ENCODE measurements at regions not wholly inside any gene's neighbourhood (a gene's known extent, or its start where the extent isn't known, plus 50 kb on each side); places are given as distances from the start of the nearest gene placed in this dataset.

DNA sequence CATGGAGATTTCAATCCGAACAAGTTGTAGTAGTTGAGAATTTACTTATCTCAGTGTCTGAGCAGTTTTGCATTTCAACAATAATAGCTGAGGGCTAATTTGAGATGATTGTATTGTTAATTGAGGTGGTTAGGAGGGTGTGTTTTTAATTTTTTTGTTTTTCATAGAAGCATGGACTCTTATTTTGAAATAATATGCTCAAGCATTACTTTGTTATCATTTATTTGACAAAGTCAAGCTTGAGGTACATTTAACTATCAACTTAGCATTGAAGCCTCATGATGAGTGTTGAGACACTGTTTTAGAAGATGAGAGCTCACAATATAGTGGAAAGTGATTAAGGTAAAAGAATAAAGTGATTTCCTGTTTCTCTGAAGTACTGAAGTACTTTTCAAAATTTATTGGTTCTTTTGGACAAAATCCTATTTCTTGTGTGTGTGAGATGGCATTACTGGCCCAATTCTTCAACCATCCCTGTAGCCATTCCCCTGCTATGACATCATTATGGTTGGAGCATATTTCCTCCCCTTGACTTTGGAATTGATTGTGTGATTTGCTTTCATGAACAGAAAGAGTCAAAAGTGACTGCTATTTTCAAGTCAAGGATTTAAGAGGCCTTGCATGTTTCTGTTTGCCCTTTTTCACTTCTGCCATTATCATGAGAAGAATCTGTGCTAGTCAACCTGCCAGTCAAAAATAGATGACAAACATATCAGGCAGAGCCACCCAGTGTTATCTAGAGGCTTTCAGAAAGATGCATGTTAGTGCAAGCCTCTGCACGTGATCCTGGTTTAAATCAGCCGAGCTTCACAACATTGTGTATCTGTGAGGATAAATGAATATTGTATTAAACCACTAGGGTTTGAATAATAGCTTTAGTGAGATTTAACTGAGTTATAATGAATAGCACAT lies 1112.3 kb upstream of the CITED2 start:
- TF ChIP-seq, protein P1, sequence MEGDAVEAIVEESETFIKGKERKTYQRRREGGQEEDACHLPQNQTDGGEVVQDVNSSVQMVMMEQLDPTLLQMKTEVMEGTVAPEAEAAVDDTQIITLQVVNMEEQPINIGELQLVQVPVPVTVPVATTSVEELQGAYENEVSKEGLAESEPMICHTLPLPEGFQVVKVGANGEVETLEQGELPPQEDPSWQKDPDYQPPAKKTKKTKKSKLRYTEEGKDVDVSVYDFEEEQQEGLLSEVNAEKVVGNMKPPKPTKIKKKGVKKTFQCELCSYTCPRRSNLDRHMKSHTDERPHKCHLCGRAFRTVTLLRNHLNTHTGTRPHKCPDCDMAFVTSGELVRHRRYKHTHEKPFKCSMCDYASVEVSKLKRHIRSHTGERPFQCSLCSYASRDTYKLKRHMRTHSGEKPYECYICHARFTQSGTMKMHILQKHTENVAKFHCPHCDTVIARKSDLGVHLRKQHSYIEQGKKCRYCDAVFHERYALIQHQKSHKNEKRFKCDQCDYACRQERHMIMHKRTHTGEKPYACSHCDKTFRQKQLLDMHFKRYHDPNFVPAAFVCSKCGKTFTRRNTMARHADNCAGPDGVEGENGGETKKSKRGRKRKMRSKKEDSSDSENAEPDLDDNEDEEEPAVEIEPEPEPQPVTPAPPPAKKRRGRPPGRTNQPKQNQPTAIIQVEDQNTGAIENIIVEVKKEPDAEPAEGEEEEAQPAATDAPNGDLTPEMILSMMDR (IDR thresholded peaks at IDR 0.05; ENCODE audit: low read length) = no peak
- TF ChIP-seq EZH2 (IDR thresholded peaks at IDR 0.05; ENCODE audit: borderline replicate concordance, low read length) = no peak
